SK-N-MC (cell line): ENCODE measurements at regions not wholly inside any gene's neighbourhood (a gene's known extent, or its start where the extent isn't known, plus 50 kb on each side); places are given as distances from the start of the nearest gene placed in this dataset.

Source experiments
- EZH2 ChIP-seq: fragments of 200-600 bp; sonication (generic); IDR thresholded peaks from one replicate; pipeline ENCODE4 v1.6.1; 2017; ENCODE audit warnings: antibody characterized with exemption
- FOXP2 ChIP-seq: optimal IDR thresholded peaks from 2 replicates; pipeline ENCODE3; 2011; ENCODE audit warnings: mild to moderate bottlenecking, moderate library complexity; ENCODE audit not compliant: insufficient read depth; ENCODE audit errors: extremely low read length, control extremely low read depth
- POLR2AphosphoS5 ChIP-seq: IDR thresholded peaks from 2 replicates; pipeline ENCODE4 v1.6.1; 2012; ENCODE audit warnings: mild to moderate bottlenecking, low read depth, low read length, borderline replicate concordance

DNA sequence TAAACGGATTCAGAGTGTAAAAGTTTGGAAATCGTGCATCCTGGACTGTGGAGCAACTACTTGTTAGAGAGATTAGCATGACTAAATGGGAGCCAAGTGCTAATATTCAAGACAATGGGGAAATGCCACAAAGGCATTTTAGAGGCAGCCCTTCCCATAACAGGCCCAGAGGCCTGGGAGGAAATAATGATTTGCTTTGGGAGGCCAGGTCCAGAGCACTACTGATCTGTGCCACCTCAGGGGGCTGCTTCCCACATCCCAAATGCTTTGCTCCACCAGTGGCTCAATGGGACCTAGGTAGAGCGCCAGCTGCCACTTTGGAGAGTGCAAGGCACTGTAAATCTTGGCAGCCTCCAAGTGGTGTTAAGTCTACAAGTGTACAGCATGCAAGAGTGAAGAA lies 91.9 kb upstream of the HSF2 start:
- TF ChIP-seq POLR2AphosphoS5 (no peak), EZH2 (no peak), FOXP2 (no peak)
